Activated naive CD4-positive, alpha-beta T cell (primary cell): ENCODE measurements at regions not wholly inside any gene's neighbourhood (a gene's known extent, or its start where the extent isn't known, plus 50 kb on each side); places are given as distances from the start of the nearest gene placed in this dataset.

ENCODE experiments used
- DNase-seq, 4 experiments: peaks; one replicate each; lab custom pipeline; 2025; lab: John Stamatoyannopoulos, UW

DNA sequence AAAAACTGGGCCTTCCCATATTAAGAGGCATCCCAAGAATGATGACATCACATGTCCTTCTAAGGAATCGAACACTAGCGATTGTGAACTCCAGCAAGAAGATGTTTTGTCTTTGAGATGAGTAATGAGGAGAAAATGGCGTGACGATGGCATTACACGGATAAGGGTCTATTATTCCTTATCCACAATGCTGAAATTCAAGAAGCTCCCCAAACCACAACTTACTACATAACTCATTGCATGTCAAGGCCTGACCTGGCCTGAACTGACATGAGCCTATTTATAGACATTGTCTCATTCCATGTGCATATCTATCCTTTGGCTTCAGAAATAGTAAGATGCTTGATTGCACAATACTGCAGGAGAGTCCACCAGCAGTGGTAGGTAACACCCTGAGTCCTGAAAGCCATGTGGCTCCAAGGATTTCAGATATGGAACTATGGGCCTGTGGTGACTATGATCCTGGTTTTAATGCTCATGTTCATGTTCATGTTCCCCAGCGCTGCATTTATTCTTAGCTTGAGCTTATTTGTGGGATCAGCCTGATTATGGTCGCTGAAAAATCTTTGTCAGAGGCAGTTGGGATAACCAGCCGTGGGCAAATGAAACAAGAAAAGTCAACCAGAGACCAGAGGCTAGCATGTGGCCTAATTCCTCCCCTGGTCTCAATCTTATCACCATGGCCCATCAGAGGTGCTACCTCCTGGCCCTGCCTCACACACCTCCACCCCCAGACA is 183.2 kb upstream of the JARID2 start:
- no peak for DNase-seq

DNA sequence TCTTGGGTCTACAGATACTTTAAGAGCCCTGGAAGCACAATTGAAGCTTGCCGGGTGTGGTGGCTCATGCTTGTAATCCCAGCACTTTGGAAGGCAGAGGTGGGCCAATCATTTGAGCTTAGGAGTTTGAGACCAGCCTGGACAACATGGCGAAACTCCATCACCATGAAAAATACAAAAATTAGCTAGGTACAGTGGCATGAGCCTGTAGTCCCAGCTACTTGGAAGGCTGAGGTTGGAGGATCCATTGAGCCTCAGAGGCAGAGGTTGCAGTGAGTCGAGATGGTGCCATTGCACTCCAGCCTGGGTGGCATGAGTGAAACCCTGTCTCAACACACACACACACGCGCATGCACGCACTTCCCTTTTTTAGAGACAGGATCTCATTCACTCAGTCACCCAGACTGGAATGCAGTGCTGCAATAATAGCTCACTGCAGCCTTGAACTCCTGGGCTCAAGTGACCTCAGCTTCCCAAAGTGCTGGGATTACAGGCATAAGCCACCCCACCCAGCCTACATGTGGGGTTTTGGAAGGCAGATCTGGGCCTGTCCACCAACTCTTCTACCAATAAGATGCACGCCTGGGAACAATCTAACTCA is 182.5 kb upstream of the JARID2 start:
- no peak for DNase-seq

DNA sequence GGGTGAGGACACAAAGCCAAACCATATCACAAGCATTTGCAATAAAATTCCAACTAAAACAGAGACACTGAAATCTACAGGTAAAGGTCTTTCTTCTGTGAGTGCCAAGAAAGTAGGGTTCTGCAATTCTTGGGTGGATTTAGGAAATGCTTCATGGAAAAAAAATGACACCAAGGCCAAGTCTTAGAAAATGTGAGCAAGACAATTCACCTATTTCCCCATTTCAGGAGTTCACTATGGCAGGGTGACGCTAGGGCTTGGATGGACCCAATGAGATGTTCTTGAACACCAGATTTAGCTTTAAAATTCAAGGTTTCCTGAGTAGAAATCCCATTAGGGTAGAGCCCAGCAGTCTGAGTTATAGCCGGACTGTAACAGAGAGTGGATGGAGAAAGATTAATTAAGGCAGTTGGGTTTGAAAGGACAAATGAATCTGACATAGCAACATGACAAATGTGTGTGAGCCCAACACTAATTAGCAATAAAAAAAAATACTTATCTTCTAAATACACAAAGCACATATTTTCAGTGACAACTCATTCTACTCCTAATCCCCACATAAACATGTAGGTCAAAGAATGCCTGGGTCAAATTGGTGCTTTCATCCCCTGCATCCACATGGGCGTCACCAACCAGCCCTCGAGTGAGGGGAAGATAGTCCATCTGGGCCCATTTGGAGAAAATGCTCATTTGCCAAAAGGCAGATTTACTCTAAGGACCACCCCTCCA is 180.4 kb upstream of the JARID2 start:
- no peak for DNase-seq

DNA sequence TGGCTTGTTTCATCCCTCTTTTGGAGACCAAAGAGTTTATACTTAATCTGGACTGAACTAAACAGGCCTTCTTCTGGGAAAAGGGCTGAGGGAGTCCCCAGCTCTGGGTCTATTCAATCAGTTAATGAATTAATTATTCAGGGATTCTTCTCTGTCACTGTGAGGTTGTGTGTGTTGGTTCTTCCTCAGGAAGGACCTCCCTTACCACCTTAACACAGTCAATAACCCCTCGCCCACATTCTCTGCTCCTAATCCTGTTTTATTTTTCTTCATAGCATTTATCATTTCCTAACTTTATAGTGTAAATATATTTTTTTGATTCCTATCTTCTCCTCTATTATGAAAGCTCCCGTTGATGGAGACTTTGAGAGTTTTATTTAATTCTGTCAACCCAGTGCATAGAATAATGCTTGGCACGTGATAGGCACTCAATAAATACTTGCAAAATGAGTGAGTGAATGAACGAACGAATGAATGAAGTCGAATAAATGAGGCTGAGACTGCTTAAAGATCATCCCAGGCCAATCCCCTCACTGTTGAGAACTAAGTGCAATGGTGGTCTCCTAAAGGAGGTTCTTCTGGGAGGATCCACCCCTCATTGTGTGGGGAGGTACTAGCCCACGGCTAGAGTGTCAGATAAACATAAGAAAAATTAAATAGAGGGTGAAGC is 179.6 kb upstream of the JARID2 start:
- DNase-seq = no peak

DNA sequence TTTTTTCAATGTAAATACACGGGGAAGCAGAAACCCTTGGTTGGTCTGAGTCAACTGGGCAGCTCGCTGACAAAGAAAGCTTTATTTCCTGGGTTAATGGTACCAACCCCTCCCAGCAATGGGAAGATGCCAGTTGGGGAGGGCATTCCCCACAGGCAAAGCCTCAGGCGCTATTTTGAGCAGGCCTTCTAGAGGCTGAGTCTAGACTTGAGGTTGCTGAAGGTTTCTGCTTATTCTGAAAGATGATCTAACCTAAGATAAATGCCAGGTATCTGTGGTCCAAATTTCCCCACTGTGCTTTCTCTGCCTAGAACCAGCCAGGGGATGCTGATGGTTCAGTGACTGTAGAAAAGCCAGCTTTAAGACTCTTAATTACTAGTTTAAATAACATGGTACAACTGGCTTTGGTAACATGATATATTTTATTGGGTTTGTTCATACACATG is 172.5 kb upstream of the JARID2 start:
- no peak for DNase-seq

DNA sequence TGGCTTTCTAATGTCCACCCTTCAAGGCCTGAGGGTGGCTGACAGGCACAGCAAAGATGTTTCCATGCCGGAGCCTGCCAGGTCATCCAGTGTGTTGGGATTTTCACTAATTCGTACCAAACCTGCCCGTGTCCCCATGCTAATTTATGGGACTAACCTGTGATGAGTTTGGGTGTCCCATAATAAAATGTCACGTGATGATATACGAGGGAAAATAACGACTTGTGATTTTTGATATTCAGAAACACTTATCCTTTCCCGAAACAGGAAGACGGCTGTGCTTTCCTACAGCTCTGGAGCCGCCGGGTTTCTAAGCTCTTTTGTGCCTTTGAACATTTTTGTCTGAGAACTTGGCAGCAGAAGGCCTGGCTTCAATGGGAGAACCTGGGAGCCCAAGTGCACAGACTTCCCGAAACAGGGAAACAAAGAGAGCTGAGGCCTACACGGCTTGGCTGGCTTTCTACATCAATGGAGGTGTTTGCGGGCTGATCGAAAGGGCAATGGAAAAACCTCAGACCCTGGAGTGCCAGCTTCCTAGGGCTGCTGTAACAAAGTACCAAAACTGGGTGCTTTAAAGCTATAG is 171.9 kb upstream of the JARID2 start:
- DNase-seq = no peak

DNA sequence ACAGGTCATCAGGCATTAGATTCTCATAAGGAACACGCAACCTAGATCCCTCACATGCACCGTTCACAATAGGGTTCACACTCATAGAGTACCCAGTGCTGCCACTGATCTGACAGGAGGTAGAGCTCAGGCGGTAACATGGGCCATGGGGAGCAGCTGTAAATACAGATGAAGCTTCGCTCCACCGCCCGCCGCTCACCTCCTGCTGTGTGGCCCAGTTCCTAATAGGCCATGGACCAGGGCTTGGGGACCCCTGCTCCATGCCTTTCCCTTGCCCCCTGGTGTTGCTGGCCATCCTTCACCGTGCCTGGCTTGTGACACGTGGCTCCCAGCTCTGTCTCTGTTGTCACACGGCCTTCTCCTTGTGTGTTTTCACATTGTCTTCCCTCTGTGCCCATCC is 171.1 kb upstream of the JARID2 start:
- no peak for DNase-seq

DNA sequence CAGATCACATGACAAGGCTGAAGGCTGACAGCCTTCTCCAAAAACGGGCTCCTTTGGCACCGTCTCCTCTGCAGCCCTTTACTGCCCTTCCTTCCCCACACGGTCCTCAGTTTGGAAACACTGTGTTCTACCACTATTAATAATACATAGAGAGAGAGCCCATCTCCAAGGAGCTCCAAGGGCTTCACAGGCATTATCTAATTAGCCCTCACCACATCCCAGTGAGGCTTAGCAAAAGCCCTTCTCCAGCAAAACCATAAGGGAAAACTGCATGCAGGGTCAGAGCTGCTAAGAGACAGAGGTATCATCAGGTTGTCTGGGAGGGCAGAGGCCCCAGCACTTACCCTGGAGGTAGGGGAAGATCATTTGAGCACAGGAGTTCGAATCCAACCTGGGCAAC is 169.3 kb upstream of the JARID2 start:
- no peak for DNase-seq

DNA sequence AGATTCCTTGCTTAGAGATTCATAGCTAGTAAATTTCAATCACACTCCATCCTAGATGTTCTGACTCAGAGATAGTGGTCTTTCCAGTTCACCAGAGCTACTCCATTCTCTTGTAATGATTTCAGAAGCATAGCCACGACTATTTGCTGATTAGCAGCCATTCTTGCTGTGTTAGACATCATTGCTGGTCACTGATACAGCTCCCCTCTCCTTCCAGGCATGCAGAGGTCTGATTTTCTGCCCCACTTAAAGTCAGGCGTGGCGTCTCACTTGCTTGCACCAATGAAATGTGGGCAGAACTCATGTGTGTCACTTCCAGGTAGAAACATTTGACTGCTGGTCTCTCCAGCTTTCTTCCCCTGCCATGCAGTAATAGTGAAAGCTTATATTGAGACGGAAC is 168.9 kb upstream of the JARID2 start:
- DNase-seq = no peak

DNA sequence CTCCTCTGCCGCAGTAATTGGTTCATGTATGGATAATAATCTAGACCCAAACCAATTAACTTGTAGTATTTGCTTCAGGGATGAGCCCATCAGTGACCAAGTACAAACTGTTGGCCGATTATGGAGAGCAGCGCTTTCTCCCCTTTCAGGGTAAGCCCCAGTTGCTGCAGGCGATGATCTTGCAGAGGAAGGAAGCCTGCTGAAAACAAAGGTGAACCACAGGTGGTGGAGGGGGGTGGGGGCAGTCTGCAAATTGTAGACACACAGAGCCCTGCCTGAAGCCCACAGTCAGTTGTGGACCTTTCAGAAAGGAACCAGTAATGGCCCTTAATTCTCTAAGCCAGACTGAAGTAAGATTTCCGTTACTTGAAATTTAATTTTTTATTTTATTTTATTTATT is 167.9 kb upstream of the JARID2 start:
- no peak for DNase-seq

DNA sequence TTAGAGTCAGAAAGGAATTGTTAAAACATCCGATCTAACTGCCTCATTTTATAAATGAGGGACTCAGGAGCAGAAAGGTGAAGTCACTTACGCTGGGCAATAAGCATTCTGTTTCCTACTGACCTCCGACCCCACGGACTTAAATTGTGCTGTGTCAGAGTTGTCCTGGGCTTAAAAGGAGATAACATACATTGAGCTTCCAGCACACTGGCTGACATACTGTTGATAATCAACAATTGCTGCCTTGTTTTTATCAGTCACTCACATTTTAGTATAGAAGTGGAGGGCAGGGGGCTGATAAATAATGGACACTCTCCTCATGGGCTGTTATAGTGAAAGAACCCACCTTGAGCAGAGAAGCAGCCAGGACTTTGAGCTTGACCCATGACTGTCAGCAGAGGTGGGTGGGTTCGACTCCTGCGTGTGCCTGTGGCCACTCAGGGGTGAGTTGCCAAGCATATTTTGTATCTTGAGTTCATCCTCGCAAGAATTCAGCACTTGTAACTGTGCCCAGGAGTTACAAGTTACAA is 166.5 kb upstream of the JARID2 start:
- DNase-seq = no peak

DNA sequence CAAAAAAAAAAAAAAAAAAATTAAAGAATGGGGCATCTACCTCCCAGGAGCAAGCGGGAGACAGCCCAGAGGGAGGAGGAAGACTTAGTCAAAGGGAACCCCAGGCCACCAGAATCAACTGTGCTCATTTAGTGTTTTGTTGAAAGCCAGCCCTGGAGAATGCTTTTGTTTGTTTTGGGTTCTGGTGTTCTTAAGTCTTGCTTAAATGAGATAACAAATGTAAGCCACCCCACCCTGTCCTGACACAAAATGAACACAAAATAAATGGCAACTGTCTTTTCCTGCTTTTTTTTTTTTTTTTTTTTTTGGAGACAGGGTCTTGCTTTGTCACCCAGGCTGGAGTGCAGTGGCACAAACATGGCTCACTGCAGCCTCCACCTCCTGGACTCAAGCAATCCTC is 165.0 kb upstream of the JARID2 start:
- DNase-seq = no peak

DNA sequence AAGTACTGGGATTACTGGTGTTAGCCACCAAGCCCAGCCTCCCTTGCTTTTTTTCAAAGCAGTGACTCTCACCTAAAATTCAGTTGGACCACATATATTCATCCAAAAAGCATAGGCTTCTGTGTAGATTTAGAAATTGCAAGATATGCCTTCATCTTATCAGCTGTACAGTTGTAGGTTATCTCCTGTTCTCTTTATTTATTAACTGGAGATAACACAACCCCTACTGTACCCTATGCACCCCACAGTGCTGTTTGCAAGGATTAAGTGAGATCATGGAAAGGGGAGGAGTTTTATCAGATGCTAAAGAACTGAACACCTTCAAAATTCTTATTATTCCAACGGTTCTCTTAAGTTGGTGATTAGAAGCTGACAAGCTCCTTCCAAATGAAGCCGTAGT is 164.4 kb upstream of the JARID2 start:
- DNase-seq = no peak

DNA sequence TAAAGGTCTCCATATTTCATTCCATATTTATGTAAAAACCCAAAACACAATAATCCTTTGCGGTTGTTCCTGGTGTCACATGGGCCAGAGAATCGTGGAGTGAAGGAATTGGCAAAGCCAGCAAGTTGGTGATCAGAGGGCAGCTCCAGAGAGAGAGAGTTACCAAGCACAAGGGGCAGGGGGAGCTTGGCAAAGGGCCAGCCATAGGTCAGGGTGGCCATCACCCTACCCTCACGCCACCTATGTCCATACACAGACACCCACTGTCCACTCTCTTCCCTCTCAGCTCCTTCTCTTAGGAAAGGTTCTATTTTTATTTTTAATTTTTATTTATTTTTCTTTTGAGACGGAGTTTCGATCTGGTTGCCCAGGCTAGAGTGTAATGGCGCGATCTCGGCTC is 163.2 kb upstream of the JARID2 start:
- no peak for DNase-seq

DNA sequence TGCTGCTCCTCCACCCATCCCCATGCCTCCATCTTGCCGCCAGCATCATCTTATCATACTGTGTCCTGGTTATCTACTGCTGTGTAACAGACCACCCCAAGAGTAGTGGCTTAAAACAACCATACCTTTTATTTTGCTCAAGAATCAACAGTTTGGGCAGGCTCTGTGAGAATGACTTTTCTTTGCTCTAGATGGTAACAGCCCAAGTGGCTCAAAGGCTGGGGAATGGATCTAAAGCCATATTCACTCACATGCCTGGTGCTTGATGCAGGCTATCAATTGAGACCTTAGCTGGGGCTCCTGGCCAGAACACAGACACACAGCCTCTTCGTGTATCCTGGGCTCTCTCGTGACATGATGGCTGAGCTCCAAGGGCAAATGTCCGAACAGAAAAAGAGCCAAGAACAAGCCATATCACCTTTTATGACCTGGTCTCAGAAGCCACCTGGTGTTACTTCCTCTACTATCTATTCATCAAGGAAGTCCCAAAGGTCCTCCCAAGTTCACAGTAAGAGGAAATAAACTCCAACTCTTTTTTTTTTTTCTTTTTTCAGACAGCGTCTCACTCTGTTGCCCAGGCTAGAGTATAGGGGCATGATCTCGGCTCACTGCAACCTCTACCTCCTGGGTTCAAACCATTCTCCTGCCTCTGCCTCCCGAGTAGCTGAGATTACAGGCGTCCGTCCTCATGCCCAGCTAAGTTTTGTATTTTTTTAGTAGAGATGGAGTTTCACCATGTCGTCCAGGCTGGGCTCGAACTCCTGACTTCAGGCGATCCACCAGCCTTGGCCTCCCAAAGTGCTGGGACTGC is 159.3 kb upstream of the JARID2 start:
- DNase-seq = no peak

DNA sequence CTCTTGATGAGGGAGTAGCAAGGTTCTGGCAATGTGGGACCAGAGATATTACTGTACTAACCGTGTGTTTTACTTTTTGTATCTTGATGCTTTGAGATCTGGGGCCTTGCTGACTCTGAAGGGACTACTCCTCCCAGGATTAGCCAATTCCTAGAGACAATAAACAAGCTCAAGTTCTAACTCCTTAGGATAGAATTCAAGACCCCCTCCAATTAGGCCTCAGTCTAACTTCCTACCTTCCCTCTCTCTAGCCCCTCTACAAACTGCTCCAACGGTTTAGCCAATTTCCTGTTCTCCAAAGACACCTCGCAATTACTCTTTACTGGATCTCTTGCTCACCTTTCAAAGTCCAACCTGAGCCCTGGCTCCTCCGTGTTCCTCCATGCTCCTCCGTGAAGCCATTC is 158.7 kb upstream of the JARID2 start:
- DNase-seq = no peak

DNA sequence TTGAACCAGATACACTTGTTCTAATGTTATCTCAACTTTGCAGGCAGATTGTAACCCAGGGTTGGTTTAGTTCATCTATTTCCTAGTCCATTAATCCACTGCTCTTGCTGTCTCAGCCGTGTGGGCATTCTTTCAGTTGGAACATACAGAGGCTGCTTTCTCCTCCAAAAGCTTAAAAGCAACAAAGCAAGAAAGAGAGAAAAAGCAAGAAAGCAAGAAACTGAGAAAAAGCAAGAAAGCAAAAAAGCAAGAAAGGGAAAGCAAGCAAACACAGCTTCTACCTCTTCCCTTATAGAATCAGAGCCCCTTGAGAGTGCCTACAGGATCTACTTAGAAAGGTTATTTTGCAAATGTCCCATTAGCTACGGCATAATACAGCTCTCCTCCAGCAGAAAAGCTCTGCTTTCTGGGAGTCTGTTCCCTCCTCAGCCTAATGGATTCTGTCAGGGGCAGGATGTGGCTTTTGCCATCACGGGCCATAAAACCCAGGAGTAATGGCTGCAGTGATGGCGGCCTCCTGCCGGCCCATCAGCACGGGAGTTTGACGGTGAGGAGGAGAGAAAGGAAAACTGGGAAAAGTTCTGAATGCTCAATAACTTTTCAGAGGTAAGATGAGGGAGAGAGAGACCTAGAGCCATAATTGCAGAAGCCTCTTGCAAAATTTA is 156.8 kb upstream of the JARID2 start:
- no peak for DNase-seq

DNA sequence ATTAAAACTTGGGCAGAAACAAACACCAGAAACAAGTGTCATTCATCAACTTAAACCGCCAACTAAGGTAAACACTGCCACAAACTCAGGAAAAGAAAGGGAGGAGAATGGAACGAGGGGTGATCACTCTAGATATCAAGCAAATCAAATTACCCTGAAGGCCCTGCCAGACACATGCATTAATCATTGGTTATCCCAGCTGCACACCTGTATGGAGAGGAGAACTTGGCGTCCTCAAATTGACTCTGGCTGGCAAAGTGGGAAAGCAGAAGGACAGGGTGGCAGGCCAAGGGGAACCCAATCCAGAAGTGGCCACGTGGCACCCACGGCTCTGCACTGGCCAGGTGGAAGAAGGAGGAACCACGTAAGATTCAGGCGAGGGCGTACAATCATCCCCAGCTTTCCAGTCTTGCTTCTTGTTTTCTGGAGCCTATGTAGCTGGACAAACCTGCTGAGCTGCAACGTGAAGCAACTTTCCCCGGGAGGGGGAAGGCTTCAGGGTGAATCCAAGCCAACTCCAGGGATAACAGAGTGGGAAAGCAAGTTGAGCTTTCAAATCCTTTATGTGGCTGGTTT is 156.2 kb upstream of the JARID2 start:
- no peak for DNase-seq

DNA sequence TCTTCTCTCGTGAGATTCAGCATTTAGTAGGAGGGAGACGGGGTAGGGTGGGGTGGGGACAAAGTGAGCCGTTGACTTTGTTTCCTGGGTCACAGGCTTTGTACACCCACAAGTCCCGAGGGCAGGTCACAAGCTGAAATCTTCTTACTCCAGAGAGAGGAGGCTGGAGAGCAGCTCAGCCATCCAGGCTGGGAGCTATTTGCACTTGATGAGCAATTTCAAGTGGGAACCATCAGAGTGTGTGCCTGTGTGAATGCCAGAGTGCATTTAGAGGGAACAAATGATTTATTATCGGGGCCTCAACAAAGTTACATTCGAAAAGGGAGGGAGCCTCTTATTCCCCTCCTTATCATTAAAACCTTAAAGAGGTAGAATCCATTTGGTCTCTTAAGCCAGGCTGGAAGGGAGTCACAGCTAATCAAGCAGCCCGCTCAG is 155.7 kb upstream of the JARID2 start:
- DNase-seq = no peak

DNA sequence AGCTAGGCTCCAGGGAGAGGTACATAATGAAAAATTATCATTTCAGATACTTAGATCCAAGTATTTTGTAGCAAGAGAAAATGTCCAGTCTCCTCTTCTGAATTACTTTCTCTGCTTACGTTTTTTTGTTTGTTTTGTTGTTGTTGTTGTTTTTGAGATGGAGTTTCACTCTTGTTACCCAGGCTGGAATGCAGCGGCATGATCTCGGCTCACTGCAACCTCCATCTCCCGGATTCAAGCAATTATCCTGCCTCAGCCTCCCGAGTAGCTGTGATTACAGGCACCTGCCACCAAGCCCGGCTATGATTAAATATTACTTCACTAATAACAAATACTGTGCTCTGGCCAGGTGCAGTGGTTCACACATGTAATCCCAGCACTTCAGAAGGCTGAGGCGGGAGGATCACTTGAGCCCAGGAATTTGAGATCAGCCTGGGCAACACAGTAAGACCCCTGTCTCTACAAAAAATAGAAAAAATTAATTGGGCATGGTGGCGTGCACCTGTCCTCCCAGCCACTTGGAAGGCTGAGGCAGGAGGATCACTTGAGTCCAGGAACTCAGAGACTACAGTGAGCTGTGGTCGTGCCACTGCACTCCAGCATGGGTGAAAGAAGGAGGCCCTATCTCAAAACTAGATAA is 155.0 kb upstream of the JARID2 start:
- DNase-seq = no peak
